NCI-H460 (cell line): ENCODE measurements at regions not wholly inside any gene's neighbourhood (a gene's known extent, or its start where the extent isn't known, plus 50 kb on each side); places are given as distances from the start of the nearest gene placed in this dataset.

ENCODE experiments used
- DNase-seq: peaks from one replicate; pipeline ENCODE4 v3.0.0-alpha.2; 2016; ENCODE audit warnings: low read depth; ENCODE audit errors: extremely low read depth

- no peak for DNase-seq
Observed at GRCh38 chr6:8608737-8609136, 173.4 kb upstream of the SLC35B3 start.

- peak; percentile 1 for DNase-seq
Observed at GRCh38 chr6:8589941-8590729, 154.8 kb upstream of the SLC35B3 start.

- DNase-seq: no peak
Observed at GRCh38 chr6:8588176-8588575, 152.8 kb upstream of the SLC35B3 start.

GRCh38 chr6:8583291-8583690 is 147.9 kb upstream of the SLC35B3 start:
- DNase-seq: no peak

- no peak for DNase-seq
Observed at GRCh38 chr6:8579372-8579771, 144.0 kb upstream of the SLC35B3 start.

GRCh38 chr6:8578006-8578405 is 142.7 kb upstream of the SLC35B3 start:
- DNase-seq: no peak

- no peak for DNase-seq
Observed at GRCh38 chr6:8574749-8575468, 139.6 kb upstream of the SLC35B3 start.

GRCh38 chr6:8574311-8574710 is 139.0 kb upstream of the SLC35B3 start:
- no peak for DNase-seq

- DNase-seq: no peak
Observed at GRCh38 chr6:8570256-8570920, 135.0 kb upstream of the SLC35B3 start.

- DNase-seq: no peak
Observed at GRCh38 chr6:8562125-8562524, 126.8 kb upstream of the SLC35B3 start.

- no peak for DNase-seq
Observed at GRCh38 chr6:8558953-8559352, 123.6 kb upstream of the SLC35B3 start.

- peak; percentile 12 for DNase-seq
Observed at GRCh38 chr6:8557014-8557748, 121.8 kb upstream of the SLC35B3 start.

GRCh38 chr6:8556370-8557013 is 121.1 kb upstream of the SLC35B3 start:
- peak; percentile 86 for DNase-seq

GRCh38 chr6:8551993-8552392 is 116.6 kb upstream of the SLC35B3 start:
- no peak for DNase-seq

GRCh38 chr6:8551386-8551785 is 116.0 kb upstream of the SLC35B3 start:
- no peak for DNase-seq

GRCh38 chr6:8549074-8549790 is 113.9 kb upstream of the SLC35B3 start:
- no peak for DNase-seq

GRCh38 chr6:8546496-8546895 is 111.2 kb upstream of the SLC35B3 start:
- DNase-seq: no peak

- no peak for DNase-seq
Observed at GRCh38 chr6:8545336-8545735, 110.0 kb upstream of the SLC35B3 start.

- no peak for DNase-seq
Observed at GRCh38 chr6:8543714-8544113, 108.4 kb upstream of the SLC35B3 start.

GRCh38 chr6:8539453-8539852 is 104.1 kb upstream of the SLC35B3 start:
- DNase-seq: peak; percentile 35
